Stimulated activated CD4-positive, alpha-beta T cell treated with anti-CD3 and anti-CD28 coated beads, Interleukin-1b, Interleukin-23, amount 100 ng/mL, for 4 hours (primary cell): ENCODE measurements at regions not wholly inside any gene's neighbourhood (a gene's known extent, or its start where the extent isn't known, plus 50 kb on each side); places are given as distances from the start of the nearest gene placed in this dataset.

Source experiments
- DNase-seq, 2 donors: peaks; one replicate each; pipeline ENCODE4 v3.0.0-alpha.2; 2020; ENCODE audit warnings: low read depth in 2 of 2

DNA sequence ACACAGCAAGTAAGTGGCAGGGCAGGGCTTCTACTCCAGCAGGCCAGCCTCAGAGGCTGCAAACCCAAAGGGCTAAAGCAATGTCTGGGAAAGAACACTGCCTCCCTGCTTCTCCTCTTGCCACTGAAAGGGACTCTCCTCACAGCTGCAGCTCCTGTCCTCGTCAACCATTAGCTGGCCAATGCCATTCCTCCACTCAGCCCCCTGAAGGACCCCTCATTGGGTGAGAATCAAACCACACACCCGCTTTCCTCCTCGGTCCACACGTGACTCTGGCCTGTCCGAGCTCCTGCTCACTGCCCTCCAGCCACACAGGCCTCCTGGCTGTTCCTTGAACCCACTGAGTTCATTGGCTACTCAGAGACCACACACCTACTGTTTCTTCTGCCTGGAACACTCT is 253.7 kb upstream of the TLE3 start:
- no peak for DNase-seq

GRCh38 chr15:70348581-70349344 is 251.0 kb upstream of the TLE3 start:
- DNase-seq: no peak

- DNase-seq: no peak
These were observed 250.5 kb upstream of the TLE3 start for GRCh38 chr15:70348226-70348543.

GRCh38 chr15:70347321-70348225 is 249.9 kb upstream of the TLE3 start:
- DNase-seq: no peak

DNA sequence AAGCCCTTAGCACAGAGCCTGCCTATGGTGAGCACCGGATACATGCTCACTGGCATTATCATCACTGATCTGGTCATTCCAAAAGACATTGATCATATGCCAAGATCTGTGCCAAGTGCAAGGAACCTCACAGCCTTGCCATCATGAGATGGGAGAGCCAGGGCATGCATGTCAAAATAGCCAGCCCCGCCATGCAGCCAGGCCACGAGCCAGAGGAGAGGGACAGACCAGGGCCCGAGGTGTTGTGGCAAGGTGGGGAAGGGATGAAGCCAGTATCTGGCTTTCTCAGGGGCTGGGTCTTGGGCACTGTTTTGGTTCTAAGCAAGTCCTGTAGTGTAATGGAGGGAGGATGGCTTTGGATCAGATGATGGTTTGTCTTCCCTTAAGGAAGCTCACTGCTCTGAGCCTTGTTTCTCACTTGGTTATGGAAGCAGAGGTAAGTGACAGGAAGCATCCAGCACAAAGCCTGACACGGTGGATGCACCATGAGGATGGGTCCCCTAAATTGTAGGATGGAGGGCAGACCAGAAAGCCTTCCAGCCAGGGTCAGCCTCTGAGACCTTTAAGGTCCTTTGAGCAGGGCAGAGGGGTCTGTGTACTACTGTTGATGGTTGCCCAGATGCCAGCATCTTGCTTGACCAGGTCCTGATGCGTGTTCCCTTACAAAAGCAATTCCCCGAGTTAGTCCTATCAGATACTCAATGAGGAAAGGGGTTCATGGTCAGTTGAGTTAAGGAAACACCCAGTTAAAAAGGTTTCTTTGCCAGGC is 247.7 kb upstream of the TLE3 start:
- no peak for DNase-seq

DNA sequence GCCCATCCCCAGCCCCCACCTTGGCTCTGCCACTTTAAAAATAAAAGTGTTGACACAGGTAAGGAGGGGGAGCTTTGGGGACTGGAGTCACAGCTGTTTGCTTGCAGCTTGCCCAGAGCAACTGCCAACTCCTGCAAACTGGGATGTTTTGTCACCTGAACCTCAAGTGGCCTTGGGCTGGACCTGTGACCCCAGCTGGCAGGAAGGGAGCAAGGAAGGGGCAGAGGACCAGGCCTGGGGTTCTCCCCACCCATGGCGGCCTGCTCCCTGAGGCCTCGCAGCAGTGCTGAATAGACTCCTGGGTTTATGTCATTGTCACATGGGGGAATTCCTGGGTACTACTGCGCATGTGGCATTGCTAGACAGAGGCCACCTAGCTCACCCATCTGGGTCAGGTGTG is 246.9 kb upstream of the TLE3 start:
- DNase-seq: no peak

DNA sequence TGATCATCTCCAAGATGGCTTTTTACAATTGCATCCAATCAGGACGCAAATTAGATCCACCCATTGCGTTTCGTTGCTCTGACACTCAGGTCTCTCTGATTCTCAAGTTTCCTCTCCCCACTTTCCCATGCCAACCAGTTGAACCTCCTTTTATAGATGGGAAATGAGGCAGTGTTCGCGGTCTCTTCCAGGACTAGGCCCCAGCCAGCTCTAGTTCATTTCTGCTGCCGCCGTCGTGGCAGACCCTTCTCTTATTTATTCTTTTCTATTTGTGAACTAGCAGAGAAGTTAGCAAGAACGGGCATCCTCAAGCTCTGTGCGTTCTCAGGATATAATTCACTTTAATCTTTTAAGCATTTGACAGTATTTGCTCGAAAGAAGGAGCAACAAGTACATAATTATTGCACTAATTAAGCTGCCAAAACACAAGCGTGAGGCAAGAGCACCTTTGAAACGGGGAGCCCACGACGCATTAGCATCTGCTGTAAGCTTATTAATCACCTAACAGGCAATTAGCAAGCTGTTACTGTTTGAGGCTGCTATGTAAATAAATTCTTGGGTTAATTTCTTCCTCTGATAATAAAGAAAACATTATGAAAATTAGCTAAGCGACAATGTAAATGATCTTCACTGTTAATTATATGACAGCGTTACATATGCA is 246.4 kb upstream of the TLE3 start:
- no peak for DNase-seq

GRCh38 chr15:70342554-70343548 is 245.1 kb upstream of the TLE3 start:
- no peak for DNase-seq

GRCh38 chr15:70342141-70342540 is 244.4 kb upstream of the TLE3 start:
- DNase-seq: no peak

- DNase-seq: no peak
These were observed 243.8 kb upstream of the TLE3 start for GRCh38 chr15:70341566-70341965.

DNA sequence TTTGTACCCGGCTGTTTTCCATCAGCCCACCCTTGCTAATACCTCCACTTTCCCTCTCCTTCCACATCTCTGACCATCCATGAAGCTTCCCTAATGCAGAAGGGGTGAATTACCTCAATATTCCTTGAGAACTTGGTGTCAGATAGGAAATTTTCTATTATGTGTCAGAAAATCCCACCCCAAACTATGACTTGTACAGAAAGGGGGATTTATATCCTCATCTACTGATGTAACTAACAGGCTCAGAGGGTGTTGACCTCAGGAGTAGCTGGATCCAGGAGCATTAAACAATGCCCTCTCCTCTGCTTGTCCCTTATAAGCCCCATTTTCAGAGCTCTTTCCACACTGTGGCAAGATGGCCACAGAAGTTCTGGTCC is 242.8 kb upstream of the TLE3 start:
- no peak for DNase-seq

GRCh38 chr15:70339571-70340493 is 242.1 kb upstream of the TLE3 start:
- no peak for DNase-seq

DNA sequence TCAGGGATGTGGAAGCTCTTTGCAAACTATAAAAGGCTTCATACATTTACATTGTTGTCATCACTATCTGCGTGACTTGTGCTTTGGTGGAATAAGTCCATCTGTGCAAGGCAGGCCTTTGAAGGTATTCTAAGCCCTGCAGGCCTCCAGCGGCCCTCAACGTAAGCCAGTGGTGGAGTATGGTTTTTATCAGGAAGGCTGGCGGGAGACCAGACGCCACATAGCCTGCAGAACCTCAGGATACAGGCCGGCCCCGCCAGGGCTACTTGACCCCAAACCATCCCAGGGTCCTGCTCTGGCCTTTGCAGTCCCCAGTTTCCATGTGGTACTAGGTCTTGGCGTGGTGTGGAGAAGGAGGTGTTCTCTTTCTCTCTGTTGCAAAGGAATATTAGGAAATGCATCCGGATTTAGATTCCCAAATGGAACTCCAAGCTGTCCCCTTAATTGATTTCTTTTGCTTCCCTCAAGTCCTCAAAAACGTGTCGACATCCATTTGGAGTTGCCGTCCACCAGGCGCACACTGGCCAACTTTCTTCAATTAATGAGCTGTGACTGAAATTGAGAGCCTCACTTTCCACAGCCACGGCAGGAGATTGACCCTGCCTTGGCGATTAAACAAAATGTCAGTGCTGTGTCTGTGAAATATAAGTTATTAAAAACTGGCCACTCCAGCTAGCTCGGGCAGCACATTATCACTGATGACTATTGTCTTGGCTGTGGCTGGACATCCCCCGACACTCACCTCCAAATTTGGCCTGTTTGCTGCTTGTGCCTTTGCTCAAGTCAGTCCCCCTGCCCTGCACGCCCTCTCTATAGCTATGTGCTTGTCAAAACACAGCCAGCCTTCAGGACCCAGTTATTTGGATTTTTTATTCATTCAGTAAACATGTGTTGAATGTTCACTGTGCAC is 239.8 kb upstream of the TLE3 start:
- DNase-seq: no peak

GRCh38 chr15:70336425-70337009 is 238.8 kb upstream of the TLE3 start:
- DNase-seq: no peak

- no peak for DNase-seq
These were observed 236.6 kb upstream of the TLE3 start for GRCh38 chr15:70334286-70334685.

- no peak for DNase-seq
These were observed 231.5 kb upstream of the TLE3 start for GRCh38 chr15:70329179-70329578.

- no peak for DNase-seq
These were observed 231.0 kb upstream of the TLE3 start for GRCh38 chr15:70328679-70329115.
